ENCODE measurements at regions not wholly inside any gene's neighbourhood (a gene's known extent, or its start where the extent isn't known, plus 50 kb on each side); places are given as distances from the start of the nearest gene placed in this dataset.

GRCh38 chr10:2641028-2641427 is 426.3 kb upstream of the PFKP start:
- intact Hi-C loops (cut with DNase I): no loop called here
- ATAC-seq (ENCODE audit: poor library complexity) (no peak), DNase-seq (no peak)

- DNase-seq (no peak), ATAC-seq (ENCODE audit: poor library complexity) (no peak)
- intact Hi-C loops (cut with DNase I): no loop called here
These were observed 433.7 kb upstream of the PFKP start for GRCh38 chr10:2633630-2634029.

- no peak for ATAC-seq (ENCODE audit: poor library complexity)
- DNase-seq: no peak
- intact Hi-C loops (cut with DNase I): no loop called here
These were observed 435.7 kb upstream of the PFKP start for GRCh38 chr10:2631557-2632205.

- DNase-seq (no peak), ATAC-seq (ENCODE audit: poor library complexity) (no peak)
- intact Hi-C loops (cut with DNase I): no loop called here
These were observed 438.6 kb upstream of the PFKP start for GRCh38 chr10:2628705-2629104.

GRCh38 chr10:2627969-2628368 is 439.4 kb upstream of the PFKP start:
- intact Hi-C loops (cut with DNase I): no loop called here
- DNase-seq (no peak), ATAC-seq (ENCODE audit: poor library complexity) (no peak)

- DNase-seq (no peak), ATAC-seq (ENCODE audit: poor library complexity) (no peak)
- intact Hi-C loops (cut with DNase I): no loop called here
These were observed 442.3 kb upstream of the PFKP start for GRCh38 chr10:2625094-2625493.

GRCh38 chr10:2623675-2624274 is 443.6 kb upstream of the PFKP start:
- intact Hi-C loops (cut with DNase I): no loop called here
- DNase-seq: no peak
- no peak for ATAC-seq (ENCODE audit: poor library complexity)

- ATAC-seq (ENCODE audit: poor library complexity) (no peak), DNase-seq (no peak)
- intact Hi-C loops (cut with DNase I): no loop called here
These were observed 446.4 kb upstream of the PFKP start for GRCh38 chr10:2620827-2621521.

GRCh38 chr10:2619916-2620315 is 447.4 kb upstream of the PFKP start:
- DNase-seq: no peak
- intact Hi-C loops (cut with DNase I): no loop called here
- no peak for ATAC-seq (ENCODE audit: poor library complexity)

- ATAC-seq (ENCODE audit: poor library complexity) (no peak), DNase-seq (no peak)
- intact Hi-C loops (cut with DNase I): no loop called here
These were observed 447.9 kb upstream of the PFKP start for GRCh38 chr10:2619472-2619871.

GRCh38 chr10:2618690-2619089 is 448.7 kb upstream of the PFKP start:
- intact Hi-C loops (cut with DNase I): no loop called here
- ATAC-seq (ENCODE audit: poor library complexity) (no peak), DNase-seq (no peak)

GRCh38 chr10:2616215-2616614 is 451.1 kb upstream of the PFKP start:
- ATAC-seq (ENCODE audit: poor library complexity): no peak
- DNase-seq: no peak
- intact Hi-C loops (cut with DNase I): no loop called here

- intact Hi-C loops (cut with DNase I): no loop called here
- DNase-seq: no peak
- ATAC-seq (ENCODE audit: poor library complexity): no peak
These were observed 455.7 kb upstream of the PFKP start for GRCh38 chr10:2611603-2612002.

- no peak for DNase-seq
- intact Hi-C loops (cut with DNase I): no loop called here
- ATAC-seq (ENCODE audit: poor library complexity): no peak
These were observed 456.4 kb upstream of the PFKP start for GRCh38 chr10:2610946-2611345.

GRCh38 chr10:2604891-2605290 is 462.5 kb upstream of the PFKP start:
- DNase-seq (no peak), ATAC-seq (ENCODE audit: poor library complexity) (no peak)
- intact Hi-C loops (cut with DNase I): no loop called here

- intact Hi-C loops (cut with DNase I): no loop called here
- DNase-seq (no peak), ATAC-seq (ENCODE audit: poor library complexity) (no peak)
These were observed 467.8 kb upstream of the PFKP start for GRCh38 chr10:2599571-2599970.

GRCh38 chr10:2592360-2593160 is 474.8 kb upstream of the PFKP start:
- no peak for DNase-seq
- no peak for ATAC-seq (ENCODE audit: poor library complexity)
- intact Hi-C loops (cut with DNase I): no loop called here

- DNase-seq (no peak), ATAC-seq (ENCODE audit: poor library complexity) (no peak)
- intact Hi-C loops (cut with DNase I): no loop called here
These were observed 478.2 kb upstream of the PFKP start for GRCh38 chr10:2589196-2589595.

- no peak for ATAC-seq (ENCODE audit: poor library complexity)
- intact Hi-C loops (cut with DNase I): no loop called here
- no peak for DNase-seq
These were observed 483.0 kb upstream of the PFKP start for GRCh38 chr10:2584385-2584784.

GRCh38 chr10:2576892-2577291 is 490.5 kb upstream of the PFKP start:
- DNase-seq (no peak), ATAC-seq (ENCODE audit: poor library complexity) (no peak)
- intact Hi-C loops (cut with DNase I): no loop called here
